DND-41 (cell line): ENCODE measurements at regions not wholly inside any gene's neighbourhood (a gene's known extent, or its start where the extent isn't known, plus 50 kb on each side); places are given as distances from the start of the nearest gene placed in this dataset.

ENCODE experiments used
- CTCF ChIP-seq: IDR thresholded peaks from 2 replicates; pipeline ENCODE4 v1.5.1; 2012; ENCODE audit warnings: borderline replicate concordance, low read length, moderate library complexity, mild to moderate bottlenecking; ENCODE audit not compliant: poor library complexity, severe bottlenecking; ENCODE audit errors: extremely low read depth
- EZH2 ChIP-seq: IDR thresholded peaks from 3 replicates; pipeline ENCODE4 v1.6.1; 2012; ENCODE audit warnings: borderline replicate concordance, low read depth, mild to moderate bottlenecking, moderate library complexity, low read length, inconsistent platforms; ENCODE audit not compliant: severe bottlenecking

- no peak for TF ChIP-seq CTCF
- no peak for TF ChIP-seq EZH2
These were observed 379.9 kb downstream of the C6orf118 start for GRCh38 chr6:164929408-164929977.
